ENCODE measurements at regions not wholly inside any gene's neighbourhood (a gene's known extent, or its start where the extent isn't known, plus 50 kb on each side); places are given as distances from the start of the nearest gene placed in this dataset.
"Not testable (repeated sequence)": the region's sequence is repeated elsewhere in the genome, so short reads cannot be mapped to it uniquely, and the experiment has no call there.

DNA sequence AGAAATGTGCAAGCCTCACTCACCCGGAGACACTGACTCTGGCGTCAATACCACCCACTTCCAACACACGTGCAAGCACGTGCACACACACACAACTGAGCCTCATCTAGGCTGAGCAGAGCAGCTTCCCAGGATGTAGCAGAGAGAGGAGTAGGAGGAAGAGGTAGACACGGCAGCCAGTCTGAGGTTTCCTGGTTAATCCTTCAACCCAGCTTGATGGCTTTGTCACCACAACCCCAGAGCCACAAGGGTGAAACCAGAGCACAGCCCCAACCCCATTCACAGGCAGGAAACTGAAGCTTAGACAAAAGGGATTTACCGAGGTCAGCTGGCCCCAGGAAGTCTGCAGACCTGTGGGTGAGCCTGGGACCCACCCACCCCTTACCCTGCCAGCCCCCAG is 905.3 kb downstream of the TUBA3C start:
- not testable (repeated sequence) for H3K9me3 Mint-ChIP-seq; H3K36me3 Mint-ChIP-seq; H3K4me1 Mint-ChIP-seq (ENCODE audit: low read depth in 2 of 2); H3K27me3 Mint-ChIP-seq; DNase-seq (ENCODE audit: low spot score); H3K4me3 Mint-ChIP-seq; H3K27ac Mint-ChIP-seq
- peak; percentile 29 to 59 for ATAC-seq

DNA sequence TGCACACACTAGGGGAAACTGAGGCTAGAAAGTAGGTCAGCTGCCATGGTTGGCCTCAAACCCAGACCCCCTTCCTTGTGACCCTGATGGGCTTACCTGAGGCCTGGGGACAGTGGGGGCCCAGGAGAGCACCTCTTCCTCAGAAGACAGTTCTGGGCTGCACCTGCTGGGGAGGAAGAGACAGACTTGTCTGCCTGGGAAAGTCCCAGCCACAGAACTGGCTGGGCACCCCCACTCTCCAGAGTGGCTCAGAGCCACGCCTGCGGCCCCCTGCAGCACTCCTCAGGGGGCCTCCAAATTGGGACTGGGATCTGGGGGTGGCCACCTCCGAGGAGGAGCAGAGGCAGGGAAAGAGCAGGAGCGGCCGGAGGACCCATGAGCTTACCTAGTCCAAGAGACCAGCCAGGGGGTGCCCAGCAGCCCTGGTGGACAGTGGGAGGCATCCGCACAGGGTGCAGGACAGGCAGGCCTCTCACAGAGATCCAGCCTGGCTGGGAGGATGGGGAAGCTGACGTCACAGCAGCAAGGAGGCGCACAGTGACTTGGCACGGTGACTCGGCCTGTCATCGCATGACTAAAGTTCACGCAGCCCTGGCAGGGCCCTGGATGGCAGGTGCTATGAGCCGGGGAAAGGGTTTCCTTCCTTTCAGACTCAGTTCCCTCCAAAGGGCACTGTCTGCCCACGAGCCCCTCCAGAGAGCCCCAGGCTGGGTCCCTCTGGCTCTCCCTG is 907.7 kb downstream of the TUBA3C start:
- not testable (repeated sequence) for H3K36me3 Mint-ChIP-seq; H3K4me1 Mint-ChIP-seq (ENCODE audit: low read depth in 2 of 2); H3K4me3 Mint-ChIP-seq; H3K27ac Mint-ChIP-seq; DNase-seq (ENCODE audit: low spot score); H3K9me3 Mint-ChIP-seq; H3K27me3 Mint-ChIP-seq
- peak in 1 of 2 donors; percentile 11 for ATAC-seq

DNA sequence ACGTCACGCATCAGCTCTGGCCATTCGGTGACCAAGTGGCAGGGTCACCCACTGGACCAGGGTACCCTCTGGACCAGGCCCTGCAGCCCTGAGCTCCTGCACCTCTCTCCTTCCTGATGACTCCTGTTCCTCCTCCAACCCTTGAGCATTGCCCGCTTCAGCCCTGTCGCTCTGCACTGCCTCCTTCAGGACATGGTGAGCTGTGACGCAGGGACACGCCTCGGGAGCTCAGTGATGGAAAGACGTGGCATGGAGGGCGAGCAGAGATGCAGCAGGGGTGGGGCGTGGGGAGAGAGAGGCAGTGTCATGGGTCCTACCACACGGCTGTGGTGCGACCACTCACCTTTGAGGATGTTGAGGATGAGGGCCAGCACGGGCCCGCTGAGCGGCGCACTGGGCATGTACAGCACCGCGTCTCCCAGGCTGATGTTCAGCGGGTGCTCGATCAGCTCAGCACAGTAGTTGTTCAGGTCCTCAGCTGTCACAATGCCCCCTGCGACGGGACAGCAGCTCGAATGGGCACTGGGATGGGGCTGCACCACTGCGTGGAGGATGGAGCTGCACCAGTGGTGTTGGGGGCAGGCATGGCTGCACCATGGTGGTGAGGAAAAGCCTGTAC is 922.7 kb downstream of the TUBA3C start:
- not testable (repeated sequence) for H3K36me3 Mint-ChIP-seq; DNase-seq (ENCODE audit: low spot score); H3K27ac Mint-ChIP-seq; H3K4me1 Mint-ChIP-seq (ENCODE audit: low read depth in 2 of 2); ATAC-seq; H3K4me3 Mint-ChIP-seq; H3K27me3 Mint-ChIP-seq
- H3K9me3 Mint-ChIP-seq: peaks cover 12% of the 10 kb centered on the region

DNA sequence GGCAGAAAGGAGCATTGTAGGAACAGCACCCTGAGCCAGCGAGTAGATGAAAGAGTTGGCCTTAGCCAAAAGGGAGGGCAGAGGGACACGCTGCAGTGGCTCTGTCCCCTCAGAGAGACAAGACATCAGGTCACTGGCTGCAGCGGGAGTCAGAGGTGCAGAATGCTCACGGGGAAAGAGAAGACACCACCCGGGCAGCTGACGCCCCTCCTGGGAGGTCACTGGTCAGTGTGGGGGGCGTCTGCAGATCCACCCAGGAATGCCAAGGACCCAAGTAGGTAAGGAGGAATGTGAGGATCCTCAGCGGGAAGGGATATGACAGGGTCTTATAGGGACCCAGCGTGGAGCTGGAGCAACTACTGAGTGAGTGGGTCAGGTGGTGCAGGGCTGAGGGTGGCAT is 923.9 kb downstream of the TUBA3C start:
- not testable (repeated sequence) for ATAC-seq

DNA sequence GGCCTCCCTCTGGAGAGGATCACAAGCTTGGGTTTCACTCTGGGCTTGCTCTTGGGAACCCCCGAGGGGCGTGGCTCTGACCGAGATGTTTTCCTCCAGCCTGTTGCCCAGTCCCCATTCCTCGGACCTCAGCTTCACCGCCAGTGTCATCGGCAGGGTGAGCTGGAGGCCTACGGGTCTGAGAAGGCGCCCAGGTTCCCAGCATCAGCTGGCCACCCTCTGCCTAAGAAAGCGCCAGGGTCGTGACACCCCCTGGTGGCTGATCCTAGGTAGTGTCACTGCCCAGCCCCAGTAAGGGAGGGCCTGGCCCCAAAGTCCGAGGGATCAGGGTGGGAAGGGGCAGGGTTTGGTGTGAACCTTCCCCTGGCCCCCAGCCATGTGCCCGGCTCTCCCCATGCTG is 928.8 kb downstream of the TUBA3C start:
- H3K4me1 Mint-ChIP-seq (ENCODE audit: low read depth in 2 of 2): peaks cover 6 to 11% of the 10 kb centered on the region in 2 donors
- H3K4me3 Mint-ChIP-seq; DNase-seq (ENCODE audit: low spot score); H3K27me3 Mint-ChIP-seq; ATAC-seq; H3K27ac Mint-ChIP-seq: not testable (repeated sequence)
- peaks cover 22% of the 10 kb centered on the region for H3K36me3 Mint-ChIP-seq
- H3K9me3 Mint-ChIP-seq: peaks cover 21% of the 10 kb centered on the region

More for the DNA sequence above, 923.9 kb downstream of the TUBA3C start:
- not testable (repeated sequence) for H3K4me1 Mint-ChIP-seq (ENCODE audit: low read depth in 2 of 2); H3K4me3 Mint-ChIP-seq; H3K36me3 Mint-ChIP-seq; H3K27ac Mint-ChIP-seq; H3K27me3 Mint-ChIP-seq; DNase-seq (ENCODE audit: low spot score)
- H3K9me3 Mint-ChIP-seq: peaks cover 12% of the 10 kb centered on the region

DNA sequence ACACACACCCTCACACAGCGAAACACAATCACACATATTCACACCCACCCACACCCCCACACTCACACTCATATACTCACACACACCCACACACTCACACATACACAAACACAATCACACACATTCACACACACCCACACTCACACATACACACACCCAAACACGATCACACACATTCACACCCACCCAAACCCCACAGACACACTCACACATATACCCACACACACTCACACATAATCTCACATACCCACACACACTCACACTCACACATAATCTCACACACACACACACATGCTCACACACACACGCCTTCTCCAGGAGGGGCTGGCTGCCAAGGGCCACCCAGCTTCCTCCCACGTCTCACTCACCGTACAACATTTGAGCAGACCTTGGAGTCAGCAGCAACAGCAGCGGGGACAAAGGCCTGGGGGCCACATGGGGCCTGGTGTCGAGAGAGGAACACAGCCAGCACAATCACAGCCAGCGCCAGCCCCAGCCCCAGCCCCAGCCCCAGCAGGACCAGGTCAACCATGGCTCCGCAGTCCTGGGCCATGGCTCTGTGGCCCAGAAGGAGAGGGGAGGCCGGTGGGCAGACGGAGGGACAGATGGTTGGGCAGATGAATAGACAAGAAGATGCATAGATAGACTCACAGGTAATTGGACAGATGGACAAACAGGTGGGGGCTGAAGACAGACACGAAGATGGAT is 932.9 kb downstream of the TUBA3C start:
- Mint-ChIP-seq H3K36me3 (peaks cover 12% of the 10 kb centered on the region), H3K4me3 (peak overlapping the region; percentile 1)
- H3K9me3 Mint-ChIP-seq; DNase-seq (ENCODE audit: low spot score); H3K27me3 Mint-ChIP-seq; ATAC-seq; H3K4me1 Mint-ChIP-seq (ENCODE audit: low read depth in 2 of 2); H3K27ac Mint-ChIP-seq: not testable (repeated sequence)

DNA sequence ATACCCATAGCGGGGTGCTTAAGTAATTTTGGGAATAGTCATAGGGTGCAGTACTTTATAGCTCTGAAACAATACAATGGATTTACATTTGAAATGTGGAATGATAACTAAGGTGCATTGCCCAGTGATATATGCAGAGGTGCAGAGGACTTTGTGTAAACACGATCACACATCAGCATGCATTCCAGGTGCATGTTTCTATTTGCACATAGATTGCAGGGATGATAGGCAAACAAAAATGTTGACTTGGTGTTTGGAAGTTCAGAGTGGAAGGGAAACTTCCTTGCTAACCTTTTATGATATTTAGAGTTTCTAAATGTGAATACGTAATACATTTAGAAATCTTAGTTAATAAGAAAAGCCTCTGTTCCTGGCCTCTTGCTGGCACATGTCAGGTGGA is 941.5 kb downstream of the TUBA3C start:
- H3K27me3 Mint-ChIP-seq; ATAC-seq; H3K9me3 Mint-ChIP-seq; H3K4me3 Mint-ChIP-seq; DNase-seq (ENCODE audit: low spot score); H3K27ac Mint-ChIP-seq; H3K4me1 Mint-ChIP-seq (ENCODE audit: low read depth in 2 of 2); H3K36me3 Mint-ChIP-seq: not testable (repeated sequence)

DNA sequence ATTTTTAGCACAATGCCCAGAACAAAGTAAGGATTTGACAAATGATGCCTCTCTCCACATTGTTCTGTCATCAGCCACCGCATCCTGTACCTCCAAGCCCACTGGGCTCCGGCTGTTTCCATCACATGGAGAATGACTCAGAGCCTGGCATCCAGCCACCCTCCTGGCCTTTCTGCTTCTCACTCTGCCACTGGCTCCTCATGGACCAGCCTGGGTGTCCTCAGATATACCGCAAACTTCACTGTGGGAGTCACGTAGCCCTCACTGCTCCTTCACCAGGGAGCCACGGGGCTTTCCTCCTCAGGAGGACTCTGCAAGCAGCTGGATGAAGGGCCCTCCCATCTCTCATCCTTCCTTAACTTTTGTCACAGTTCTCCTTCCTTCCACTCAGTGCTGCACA is 943.0 kb downstream of the TUBA3C start:
- not testable (repeated sequence) for H3K27me3 Mint-ChIP-seq; H3K36me3 Mint-ChIP-seq; H3K4me1 Mint-ChIP-seq (ENCODE audit: low read depth in 2 of 2); H3K27ac Mint-ChIP-seq; ATAC-seq; DNase-seq (ENCODE audit: low spot score); H3K9me3 Mint-ChIP-seq; H3K4me3 Mint-ChIP-seq

DNA sequence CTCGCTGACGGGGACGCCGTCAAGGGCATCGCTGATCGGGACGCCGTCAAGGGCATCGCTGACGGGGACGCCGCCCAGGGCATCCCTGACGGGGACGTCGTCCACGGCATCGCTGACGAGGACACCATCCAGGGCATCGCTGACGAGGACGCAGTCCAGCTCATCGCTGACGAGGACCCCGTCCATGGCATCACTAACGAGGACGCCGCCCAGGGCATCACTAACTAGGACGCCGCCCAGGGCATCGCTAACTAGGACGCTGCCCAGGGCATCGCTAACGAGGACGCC is 945.2 kb downstream of the TUBA3C start:
- Mint-ChIP-seq H3K27ac (no peak overlapping the region), H3K4me3 (no peak overlapping the region), H3K4me1 (ENCODE audit: low read depth in 2 of 2) (no peaks in the 10 kb centered on the region), H3K9me3 (peaks cover 7% of the 10 kb centered on the region), H3K27me3 (no peaks in the 10 kb centered on the region), H3K36me3 (no peaks in the 10 kb centered on the region)
- DNase-seq (ENCODE audit: low spot score) (no peak), ATAC-seq (no peak)

DNA sequence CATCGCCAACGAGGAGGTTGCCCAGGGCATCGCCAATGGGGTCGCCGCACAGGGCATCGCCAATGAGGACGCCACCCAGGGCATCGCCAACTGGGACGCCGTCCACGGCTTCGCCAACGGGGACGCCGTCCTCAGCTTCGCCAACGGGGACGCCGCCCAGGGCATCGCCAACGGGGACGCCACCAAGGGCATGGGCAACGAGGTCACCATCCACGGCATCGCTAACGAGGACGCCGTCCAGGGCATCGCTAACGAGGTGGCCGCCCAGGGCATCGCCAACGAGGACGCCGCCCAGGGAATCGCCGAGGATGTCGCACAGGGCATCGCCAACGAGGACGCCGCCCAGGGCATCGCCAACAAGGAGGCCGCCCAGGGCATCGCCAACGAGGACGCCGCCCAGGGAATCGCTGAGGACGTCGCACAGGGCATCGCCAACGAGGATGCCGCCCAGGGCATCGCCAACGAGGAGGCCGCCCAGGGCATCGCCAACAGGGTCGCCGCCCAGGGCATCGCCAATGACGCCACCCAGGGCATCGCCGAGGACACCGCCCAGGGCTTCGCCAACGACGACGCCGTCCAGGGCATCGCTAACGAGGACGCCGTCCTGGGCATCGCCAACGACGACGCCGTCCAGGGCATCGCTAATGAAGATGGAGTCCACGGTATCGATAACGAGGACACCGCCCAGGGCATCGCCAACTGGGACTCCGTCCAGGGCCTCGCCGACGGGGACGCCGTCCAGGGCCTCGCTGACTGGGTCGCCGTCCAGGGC is 945.7 kb downstream of the TUBA3C start:
- no peak overlapping the region for H3K4me3 Mint-ChIP-seq
- H3K36me3 Mint-ChIP-seq: no peaks in the 10 kb centered on the region
- peaks cover 4% of the 10 kb centered on the region for H3K9me3 Mint-ChIP-seq
- H3K4me1 Mint-ChIP-seq (ENCODE audit: low read depth in 2 of 2): no peaks in the 10 kb centered on the region
- H3K27me3 Mint-ChIP-seq: no peaks in the 10 kb centered on the region
- H3K27ac Mint-ChIP-seq: no peak overlapping the region
- ATAC-seq (no peak), DNase-seq (ENCODE audit: low spot score) (no peak)

DNA sequence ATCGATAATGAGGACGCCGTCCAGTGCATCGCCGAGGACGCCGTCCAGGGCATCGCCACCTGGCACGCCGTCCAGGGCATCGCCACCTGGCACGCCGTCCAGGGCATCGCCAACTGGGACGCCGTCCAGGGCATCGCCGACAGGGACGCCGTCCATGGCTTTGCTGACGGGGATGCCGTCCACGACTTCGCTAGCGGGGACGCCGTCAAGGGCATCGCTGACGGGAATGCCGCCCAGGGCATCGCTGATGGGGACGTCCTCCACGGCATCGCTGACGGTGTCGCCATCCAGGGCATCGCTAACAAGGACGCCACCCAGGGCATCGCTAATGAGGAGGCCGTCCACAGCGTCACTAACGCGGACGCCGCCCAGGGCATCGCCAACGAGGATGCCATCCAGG is 946.5 kb downstream of the TUBA3C start:
- Mint-ChIP-seq H3K27me3 (no peaks in the 10 kb centered on the region), H3K4me1 (ENCODE audit: low read depth in 2 of 2) (no peaks in the 10 kb centered on the region), H3K27ac (no peak overlapping the region), H3K36me3 (no peaks in the 10 kb centered on the region), H3K4me3 (no peak overlapping the region), H3K9me3 (peaks cover 4% of the 10 kb centered on the region)
- ATAC-seq: no peak
- DNase-seq (ENCODE audit: low spot score): no peak

DNA sequence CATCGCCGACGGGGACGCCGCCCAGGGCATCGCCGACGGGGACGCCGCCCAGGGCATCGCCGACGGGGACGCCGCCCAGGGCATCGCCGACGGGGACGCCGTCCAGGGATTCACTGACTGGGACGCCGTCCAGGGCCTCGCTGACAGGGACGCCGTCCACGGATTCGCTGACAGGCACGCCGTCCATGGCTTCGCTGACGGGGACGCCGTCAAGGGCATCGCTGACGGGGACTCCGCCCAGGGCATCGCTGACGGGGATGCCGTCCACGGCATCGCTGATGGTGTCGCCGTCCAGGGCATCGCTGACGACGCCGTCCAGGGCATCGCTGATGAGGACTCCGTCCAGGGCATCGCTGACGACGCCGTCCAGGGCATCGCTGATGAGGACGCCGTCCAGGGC is 947.2 kb downstream of the TUBA3C start:
- not testable (repeated sequence) for DNase-seq (ENCODE audit: low spot score); H3K27me3 Mint-ChIP-seq; H3K4me3 Mint-ChIP-seq; H3K27ac Mint-ChIP-seq; H3K4me1 Mint-ChIP-seq (ENCODE audit: low read depth in 2 of 2); H3K36me3 Mint-ChIP-seq; H3K9me3 Mint-ChIP-seq; ATAC-seq

DNA sequence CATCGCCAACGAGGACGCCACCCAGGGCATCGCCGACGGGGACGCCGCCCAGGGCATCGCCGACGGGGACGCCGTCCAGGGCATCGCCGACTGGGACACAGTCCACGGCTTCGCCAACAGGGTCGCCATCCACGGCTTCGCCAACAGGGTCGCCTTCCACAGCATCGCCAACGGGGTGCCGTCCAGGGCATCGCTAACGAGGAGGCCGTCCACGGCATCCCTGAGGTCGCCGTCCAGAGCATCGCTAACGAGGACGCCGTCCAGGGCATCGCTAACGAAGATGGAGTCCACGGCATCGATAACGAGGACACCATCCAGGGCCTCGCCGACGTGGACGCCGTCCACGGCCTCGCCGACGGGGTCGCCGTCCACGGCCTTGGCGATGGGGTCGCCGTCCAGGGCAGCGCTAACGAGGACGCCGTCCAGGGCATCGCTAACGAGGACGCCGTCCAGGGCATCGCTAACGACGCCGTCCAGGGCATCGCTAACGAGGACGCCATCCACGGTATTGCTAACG is 947.8 kb downstream of the TUBA3C start:
- H3K4me3 Mint-ChIP-seq: no peak overlapping the region
- no peak for DNase-seq (ENCODE audit: low spot score)
- H3K27me3 Mint-ChIP-seq: no peaks in the 10 kb centered on the region
- H3K36me3 Mint-ChIP-seq: no peaks in the 10 kb centered on the region
- H3K27ac Mint-ChIP-seq: no peak overlapping the region
- H3K4me1 Mint-ChIP-seq (ENCODE audit: low read depth in 2 of 2): no peaks in the 10 kb centered on the region
- ATAC-seq: no peak
- peaks cover 2% of the 10 kb centered on the region for H3K9me3 Mint-ChIP-seq
